H9 (cell line): ENCODE measurements at regions not wholly inside any gene's neighbourhood (a gene's known extent, or its start where the extent isn't known, plus 50 kb on each side); places are given as distances from the start of the nearest gene placed in this dataset.

Experiments
- DNase-seq: peaks from one replicate; pipeline ENCODE4 v3.0.0-alpha.2; 2017
- H2AFZ ChIP-seq: one replicate; pipeline ENCODE4 v1.6.1; 2013; ENCODE audit warnings: mild to moderate bottlenecking, low read length, control low read depth, moderate library complexity
- H2AK5ac ChIP-seq: 2 replicates; pipeline ENCODE4 v1.6.1; 2013; ENCODE audit warnings: low read length, control low read depth, mixed read lengths; ENCODE audit not compliant: insufficient read length
- H2BK120ac ChIP-seq: one replicate; pipeline ENCODE4 v1.6.1; 2013; ENCODE audit warnings: low read depth, mild to moderate bottlenecking, low read length, control low read depth, inconsistent platforms; ENCODE audit not compliant: poor library complexity, severe bottlenecking
- H2BK12ac ChIP-seq: 2 replicates; pipeline ENCODE4 v1.6.1; 2013; ENCODE audit warnings: low read length, control low read depth, mixed read lengths, low read depth; ENCODE audit not compliant: insufficient read length
- H2BK15ac ChIP-seq: 2 replicates; pipeline ENCODE4 v1.6.1; 2013; ENCODE audit warnings: low read depth, low read length, control low read depth
- H2BK20ac ChIP-seq: one replicate; pipeline ENCODE4 v1.6.1; 2013; ENCODE audit warnings: low read depth, mild to moderate bottlenecking, low read length, control low read depth, inconsistent platforms; ENCODE audit not compliant: poor library complexity, severe bottlenecking
- H2BK5ac ChIP-seq: 2 replicates; pipeline ENCODE4 v1.6.1; 2013; ENCODE audit warnings: low read length, control low read depth, mixed read lengths; ENCODE audit not compliant: insufficient read length
- H3K14ac ChIP-seq: 2 replicates; pipeline ENCODE4 v1.6.1; 2013; ENCODE audit warnings: low read length, control low read depth; ENCODE audit not compliant: insufficient read depth
- H3K18ac ChIP-seq: 2 replicates; pipeline ENCODE4 v1.6.1; 2013; ENCODE audit warnings: low read depth, mild to moderate bottlenecking, mixed read lengths, low read length, control low read depth; ENCODE audit not compliant: insufficient read length
- H3K23ac ChIP-seq: 2 replicates; pipeline ENCODE4 v1.6.1; 2013; ENCODE audit warnings: low read length, control low read depth, mixed read lengths, low read depth; ENCODE audit not compliant: insufficient read length
- H3K23me2 ChIP-seq: 2 replicates; pipeline ENCODE4 v1.6.1; 2013; ENCODE audit warnings: low read depth, mild to moderate bottlenecking, mixed read lengths, low read length, control low read depth; ENCODE audit not compliant: insufficient read length, poor library complexity, severe bottlenecking
- H3K27ac ChIP-seq: 2 replicates; pipeline ENCODE4 v1.5.1; 2013; ENCODE audit warnings: low read length, control low read depth, mixed read lengths, low read depth; ENCODE audit not compliant: insufficient read length
- H3K27me3 ChIP-seq: 2 replicates; pipeline ENCODE4 v1.6.1; 2013; ENCODE audit warnings: low read length, control low read depth, inconsistent platforms; ENCODE audit not compliant: insufficient read depth
- H3K4ac ChIP-seq: 2 replicates; pipeline ENCODE4 v1.6.1; 2013; ENCODE audit warnings: low read depth, mild to moderate bottlenecking, control low read depth, inconsistent platforms, low read length, moderate library complexity
- H3K4me1 ChIP-seq: 2 replicates; pipeline ENCODE4 v1.6.1; 2013; ENCODE audit warnings: low read length, control low read depth, inconsistent platforms; ENCODE audit not compliant: insufficient read depth
- H3K4me2 ChIP-seq: 2 replicates; pipeline ENCODE4 v1.6.1; 2013; ENCODE audit warnings: low read length, control low read depth, mixed read lengths; ENCODE audit not compliant: insufficient read length, insufficient read depth
- H3K56ac ChIP-seq: 2 replicates; pipeline ENCODE4 v1.6.1; 2013; ENCODE audit warnings: low read depth, mild to moderate bottlenecking, mixed read lengths, low read length, control low read depth; ENCODE audit not compliant: insufficient read length
- H3K79me1 ChIP-seq: 2 replicates; pipeline ENCODE4 v1.6.1; 2013; ENCODE audit warnings: low read depth, mild to moderate bottlenecking, moderate library complexity, low read length, control low read depth, inconsistent platforms; ENCODE audit not compliant: insufficient read depth, poor library complexity, severe bottlenecking
- H3K79me2 ChIP-seq: 2 replicates; pipeline ENCODE4 v1.6.1; 2013; ENCODE audit warnings: low read length, control low read depth, inconsistent platforms; ENCODE audit not compliant: insufficient read depth
- H3K9ac ChIP-seq: 2 replicates; pipeline ENCODE4 v1.6.1; 2013; ENCODE audit warnings: low read length, control low read depth, mixed read lengths; ENCODE audit not compliant: insufficient read length; ENCODE audit errors: extremely low read depth
- H3K9me3 ChIP-seq: one replicate; pipeline ENCODE4 v1.6.1; 2013; ENCODE audit warnings: low read depth, low read length, inconsistent platforms; ENCODE audit not compliant: control insufficient read depth
- H3T11ph ChIP-seq: one replicate; pipeline ENCODE4 v1.6.1; 2013; ENCODE audit warnings: mild to moderate bottlenecking, low read length, control low read depth, inconsistent platforms
- H4K20me1 ChIP-seq: one replicate; pipeline ENCODE4 v1.6.1; 2013; ENCODE audit not compliant: control insufficient read depth, insufficient read length, insufficient read depth
- H4K5ac ChIP-seq: 2 replicates; pipeline ENCODE4 v1.6.1; 2013; ENCODE audit warnings: low read depth, mild to moderate bottlenecking, mixed read lengths, low read length, control low read depth; ENCODE audit not compliant: insufficient read length
- H4K8ac ChIP-seq: replicated peaks from 2 replicates; pipeline ENCODE4 v1.6.1; 2013; ENCODE audit warnings: low read length, control low read depth, mixed read lengths, low read depth; ENCODE audit not compliant: insufficient read length
- H4K91ac ChIP-seq: 2 replicates; pipeline ENCODE4 v1.6.1; 2013; ENCODE audit warnings: low read depth, mild to moderate bottlenecking, moderate library complexity, mixed read lengths, low read length, control low read depth; ENCODE audit not compliant: insufficient read length
- H3K27ac Mint-ChIP-seq, 3 experiments: 2 replicates in 2 of 3; 3 replicates in 1 of 3; pipeline ENCODE4 v1.8.0; 2020 to 2021; ENCODE audit warnings: mixed read lengths in 3 of 3, mild to moderate bottlenecking in 1 of 3, moderate library complexity in 1 of 3
- H3K27me3 Mint-ChIP-seq: 2 replicates; pipeline ENCODE4 v1.8.0; 2021; ENCODE audit warnings: low read depth, mild to moderate bottlenecking, moderate library complexity, mixed read lengths
- H3K36me3 Mint-ChIP-seq, 3 experiments: 2 replicates in 2 of 3; 3 replicates in 1 of 3; pipeline ENCODE4 v1.8.0; 2020 to 2021; ENCODE audit warnings: low read depth in 3 of 3, mixed read lengths in 3 of 3; ENCODE audit not compliant: insufficient read depth in 1 of 3
- H3K4me1 Mint-ChIP-seq, 2 experiments: 2 replicates each; pipeline ENCODE4 v1.8.0; 2020; ENCODE audit warnings: mixed read lengths in 2 of 2
- H3K4me3 Mint-ChIP-seq, 2 experiments: 2 replicates in 1 of 2; 3 replicates in 1 of 2; pipeline ENCODE4 v1.8.0; 2020 to 2021; ENCODE audit warnings: mild to moderate bottlenecking in 2 of 2, mixed read lengths in 2 of 2, moderate library complexity in 1 of 2
- H3K9me3 Mint-ChIP-seq, 2 experiments: 2 replicates in 1 of 2; 3 replicates in 1 of 2; pipeline ENCODE4 v1.8.0; 2020; ENCODE audit warnings: mild to moderate bottlenecking in 2 of 2, mixed read lengths in 2 of 2, moderate library complexity in 1 of 2
- CTCF ChIP-seq: fragments of 200-600 bp; sonication (generic); conservative IDR thresholded peaks from 3 replicates; pipeline ENCODE4 v1.8.0; 2021; ENCODE audit warnings: antibody characterized with exemption, mild to moderate bottlenecking
- WGBS: extraction: QIAGEN DNeasy Blood & Tissue Kit; methylation state at CpG from one replicate; pipeline ENCODE4 v1.1.7; 2013; ENCODE audit warnings: missing lambda C conversion rate, low lambda C conversion rate, mixed read lengths; ENCODE audit not compliant: insufficient read length; ENCODE audit errors: extremely low coverage; 5-methylcytosine and 5-hydroxymethylcytosine counted together
- microRNA-seq: library from miRNA; unstranded; fragments of <30 nt; microRNA quantifications from one replicate; pipeline ENCODE4, GENCODE V29; 2020; ENCODE audit warnings: borderline microRNAs expressed

- Histone ChIP-seq H2BK20ac (no peak overlapping the region), H3K27ac (no peak overlapping the region), H3K4ac (no peak overlapping the region), H2BK5ac (no peak overlapping the region), H2BK15ac (no peak overlapping the region), H4K8ac (no peak overlapping the region), H2BK120ac (no peak overlapping the region), H4K5ac (no peak overlapping the region), H3K9ac (no peak overlapping the region), H3K14ac (no peak overlapping the region), H3K27me3 (no peaks in the 10 kb centered on the region), H3K9me3 (no peaks in the 10 kb centered on the region), H3K18ac (no peak overlapping the region), H3K56ac (no peak overlapping the region), H3T11ph (no peak overlapping the region), H4K91ac (no peak overlapping the region), H3K79me1 (no peaks in the 10 kb centered on the region), H3K4me1 (no peaks in the 10 kb centered on the region; the same call in 1 of the 2 replicates), H2AFZ (no peak overlapping the region), H3K23ac (no peak overlapping the region), H2AK5ac (no peak overlapping the region), H3K4me2 (no peak overlapping the region), H2BK12ac (no peak overlapping the region), H3K23me2 (no peaks in the 10 kb centered on the region), H4K20me1 (no peaks in the 10 kb centered on the region), H3K79me2 (no peaks in the 10 kb centered on the region)
- Mint-ChIP-seq H3K4me3 (no peak overlapping the region), H3K4me1 (peaks cover 33 to 41% of the 10 kb centered on the region in 2 experiments), H3K9me3 (no peaks in the 10 kb centered on the region), H3K36me3 (no peaks in the 10 kb centered on the region), H3K27ac (peak overlapping the region in 1 of 3 experiments; percentile 54; a peak in 2 of 7 replicates), H3K27me3 (no peaks in the 10 kb centered on the region; the same call in 1 of the 2 replicates)
- TF ChIP-seq CTCF: no peak
- no peak for DNase-seq
- no CpG with 5 or more reads among the region's 1 CpG for WGBS
Measured at GRCh38 chr19:20250121-20250520, 83.1 kb downstream of the ZNF486 start.

Small RNAs in the stretch of these regions (microRNA-seq; reads per million reads assigned to microRNA genes)
- gene MIR1270: 4.8 reads per million, percentile 35 among the genes with 10 or more reads in this experiment
